Hippocampal formation (tissue), 2 donors: ENCODE measurements at regions not wholly inside any gene's neighbourhood (a gene's known extent, or its start where the extent isn't known, plus 50 kb on each side); places are given as distances from the start of the nearest gene placed in this dataset.

Experiments
- DNase-seq, 2 donors: peaks; one replicate each; lab custom pipeline; 2025; lab: John Stamatoyannopoulos, UW

GRCh38 chr2:183284606-183285005 is 160.4 kb downstream of the NUP35 start:
- no peak for DNase-seq

GRCh38 chr2:183291436-183291835 is 167.2 kb downstream of the NUP35 start:
- no peak for DNase-seq

GRCh38 chr2:183292028-183292427 is 167.8 kb downstream of the NUP35 start:
- DNase-seq, result no peak

DNA sequence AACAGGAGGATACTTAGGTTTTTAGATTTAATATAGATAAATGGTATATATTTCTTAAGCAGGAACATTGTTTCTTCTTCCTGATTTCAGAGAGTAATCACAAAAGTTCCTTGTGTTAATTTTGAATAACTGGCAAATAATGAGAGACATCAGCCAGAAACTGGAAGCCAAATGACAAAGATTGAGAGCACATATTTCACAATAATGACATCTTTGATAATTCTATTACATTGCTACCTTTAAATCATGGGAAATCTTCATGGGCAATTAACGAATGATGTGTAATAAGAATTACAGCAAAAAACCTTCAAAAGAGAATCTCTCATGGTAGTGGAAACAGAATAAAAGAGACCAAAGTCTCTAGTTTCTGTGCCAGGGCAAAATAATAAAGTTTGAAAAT is 215.1 kb downstream of the NUP35 start:
- DNase-seq, result no peak

GRCh38 chr2:183341057-183341456 is 216.8 kb downstream of the NUP35 start:
- no peak for DNase-seq

DNA sequence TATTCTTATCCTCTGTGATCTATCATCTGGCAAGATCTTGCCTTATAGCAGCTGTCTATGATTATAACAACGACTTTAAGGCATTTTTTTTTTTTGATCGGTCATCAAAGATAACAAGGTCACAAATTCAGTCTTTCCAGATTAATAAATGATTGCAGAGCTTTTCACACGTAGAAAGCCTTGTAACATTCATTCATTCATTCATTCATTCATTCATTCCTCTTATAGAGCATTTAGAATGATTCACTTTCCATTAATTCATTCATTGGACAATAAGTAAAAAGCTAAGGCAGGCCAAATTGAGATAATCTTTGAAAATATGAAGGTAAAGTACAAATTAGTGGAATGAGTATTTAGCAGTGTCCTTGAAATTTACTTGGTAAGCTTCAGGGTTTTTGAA is 223.7 kb downstream of the NUP35 start:
- no peak for DNase-seq

DNA sequence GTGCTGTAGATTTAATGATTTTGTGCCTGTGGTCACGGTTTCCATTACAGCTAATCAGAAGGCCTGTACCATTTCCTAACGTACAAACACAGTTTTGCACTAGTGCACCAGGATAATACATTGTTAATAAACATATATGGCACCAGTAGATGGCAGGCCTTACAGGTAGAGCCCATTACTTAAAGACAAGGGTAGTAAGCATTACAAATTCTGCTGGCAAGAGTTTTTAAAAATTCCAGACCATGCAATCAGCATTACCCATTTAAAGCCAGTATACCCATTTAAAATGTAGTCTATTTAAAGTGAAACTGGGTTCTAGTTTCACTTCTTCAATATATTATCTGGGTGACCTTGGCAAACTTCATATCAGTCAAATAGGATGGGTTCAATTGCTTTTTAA is 224.2 kb downstream of the NUP35 start:
- no peak for DNase-seq

GRCh38 chr2:183349091-183349490 is 224.8 kb downstream of the NUP35 start:
- peak; percentile 30 to 68 for DNase-seq

DNA sequence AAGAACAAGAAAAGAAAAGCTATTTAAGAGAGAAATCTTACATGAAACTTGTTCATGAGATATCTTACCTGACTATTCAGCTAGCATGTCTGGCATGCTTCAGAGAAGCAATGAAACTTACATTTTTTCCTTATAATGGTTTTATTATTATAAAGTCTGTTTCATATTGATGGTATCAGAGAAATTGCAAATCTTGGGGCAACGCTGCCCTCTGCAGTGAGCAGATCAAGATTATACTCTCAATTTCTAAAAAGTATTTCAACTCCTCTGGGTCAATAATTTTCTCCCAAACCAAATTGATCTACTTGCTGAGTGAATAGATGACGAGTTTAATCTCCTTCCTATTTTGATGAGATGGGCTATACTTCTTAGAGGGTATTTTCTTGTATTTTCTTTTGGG is 235.6 kb downstream of the NUP35 start:
- DNase-seq, result peak in 1 of 2 donors; percentile 1

DNA sequence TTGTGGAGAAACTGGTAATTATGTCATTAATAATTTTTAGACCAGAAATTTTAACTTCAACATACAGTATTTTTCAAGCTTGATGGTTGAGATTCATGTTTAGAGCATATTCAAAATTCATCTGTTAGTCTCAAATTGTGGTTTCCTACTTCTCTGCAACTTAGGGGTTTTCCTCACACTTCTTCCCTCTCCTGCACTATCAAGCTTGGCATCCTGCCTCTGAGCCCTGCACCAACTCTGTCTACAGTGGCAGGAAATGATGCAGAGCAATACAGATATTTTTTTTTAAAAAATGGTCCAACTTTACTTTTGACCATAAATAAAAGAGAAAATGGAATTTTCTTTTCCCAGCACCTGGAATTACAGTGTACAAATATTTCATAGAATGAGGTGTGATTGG is 247.3 kb downstream of the NUP35 start:
- DNase-seq, result no peak

- no peak for DNase-seq
These were observed 251.6 kb downstream of the NUP35 start for GRCh38 chr2:183375821-183376220.

DNA sequence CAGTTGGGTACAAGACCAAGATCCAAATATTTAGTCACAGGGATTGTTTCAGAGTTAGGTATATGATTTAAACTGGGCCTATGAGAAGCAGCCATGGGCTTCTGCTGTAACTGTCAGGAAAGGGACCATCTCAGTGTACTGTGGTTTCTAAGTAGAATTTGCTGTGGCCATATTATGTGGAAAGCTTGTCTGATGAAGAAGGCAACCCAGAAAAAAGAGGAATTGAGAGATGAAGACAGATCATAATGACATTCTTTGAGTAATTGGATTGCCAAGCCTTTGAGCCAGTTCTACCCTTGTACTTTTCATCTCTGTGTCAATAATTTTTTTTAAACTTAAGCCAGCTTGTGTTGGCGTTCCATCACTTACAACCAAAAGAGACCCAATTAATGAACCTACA is 259.6 kb downstream of the NUP35 start:
- no peak for DNase-seq

- DNase-seq, result no peak
These were observed 265.4 kb downstream of the NUP35 start for GRCh38 chr2:183389546-183390080.

DNA sequence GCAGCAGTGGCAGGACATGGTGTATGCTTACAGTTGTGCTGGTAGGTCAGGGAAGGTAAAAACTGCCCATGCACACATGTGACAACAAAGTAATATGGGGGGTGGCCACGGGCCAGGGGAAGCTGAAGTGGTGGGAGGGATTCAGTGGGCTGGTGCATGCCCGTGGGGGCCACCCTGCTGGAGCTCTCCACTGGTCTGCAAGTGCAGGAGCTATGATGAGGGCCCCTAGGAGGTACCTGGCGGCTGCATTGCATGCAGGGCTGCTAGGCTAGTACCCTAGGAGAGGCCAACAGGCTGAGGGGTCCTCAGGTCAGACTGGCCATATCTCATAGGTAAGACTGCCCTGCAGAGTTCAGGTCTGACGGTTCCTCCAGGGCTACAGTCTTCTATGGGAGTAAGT is 265.9 kb downstream of the NUP35 start:
- DNase-seq, result no peak

DNA sequence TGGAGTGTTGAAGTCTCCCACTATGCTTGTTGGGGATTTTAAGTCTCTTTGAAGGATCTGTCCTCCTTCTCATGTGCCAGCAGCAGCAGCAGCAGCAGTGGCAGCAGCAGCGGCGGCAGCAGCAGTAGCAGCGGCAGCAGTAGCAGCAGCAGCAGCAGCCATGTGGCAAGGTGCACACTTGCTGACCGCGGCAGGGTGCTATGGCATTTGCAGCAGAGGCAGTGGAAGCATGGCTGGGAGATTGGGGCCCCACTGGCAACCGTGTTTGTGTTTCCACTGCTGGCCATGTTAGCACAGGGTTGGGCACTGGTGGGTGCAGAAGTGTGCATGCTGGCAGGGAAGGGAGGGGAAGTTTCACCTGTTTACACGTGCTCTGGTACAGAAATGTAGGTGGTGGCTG is 280.1 kb downstream of the NUP35 start:
- DNase-seq, result no peak

GRCh38 chr2:183408562-183408961 is 284.3 kb downstream of the NUP35 start:
- no peak for DNase-seq

DNA sequence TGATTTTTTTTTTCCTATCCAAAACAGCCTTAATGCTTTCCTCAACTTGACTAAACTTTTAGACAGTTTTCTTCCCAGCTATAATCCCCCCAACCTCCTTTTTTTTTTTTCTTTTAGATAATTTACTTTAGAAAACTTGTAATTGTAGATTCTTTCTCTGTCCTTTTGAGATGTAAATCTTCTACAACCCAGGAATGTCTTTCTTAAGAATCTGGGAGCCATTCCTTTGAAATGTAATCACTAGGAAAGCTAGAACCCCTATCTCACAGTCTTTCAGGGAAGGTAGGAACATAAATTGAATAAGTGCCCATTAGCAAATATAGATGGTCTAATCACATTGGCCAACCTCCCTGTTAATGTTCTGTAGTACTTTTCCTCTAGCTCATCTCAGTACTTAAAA is 285.4 kb downstream of the NUP35 start:
- DNase-seq, result no peak

GRCh38 chr2:183416753-183417152 is 292.5 kb downstream of the NUP35 start:
- no peak for DNase-seq

DNA sequence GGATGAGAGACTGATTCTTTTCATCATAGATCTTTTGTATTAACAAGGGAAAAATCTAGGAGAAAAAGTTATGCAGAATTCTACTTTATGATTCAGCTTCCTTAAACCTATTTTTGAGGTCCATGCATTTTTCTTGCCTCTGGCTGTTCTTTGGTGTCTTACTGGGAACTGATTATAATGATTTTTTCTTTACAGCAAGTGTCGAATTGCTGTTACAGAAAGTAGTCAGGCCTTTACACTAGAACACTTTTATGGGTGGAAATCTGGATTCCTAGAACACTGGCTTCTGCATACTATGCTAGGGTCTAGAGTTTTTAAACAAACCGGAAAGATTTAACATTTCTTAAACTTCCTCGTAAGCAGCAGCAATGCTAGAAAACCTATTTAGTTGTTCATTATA is 302.6 kb downstream of the NUP35 start:
- DNase-seq, result no peak

DNA sequence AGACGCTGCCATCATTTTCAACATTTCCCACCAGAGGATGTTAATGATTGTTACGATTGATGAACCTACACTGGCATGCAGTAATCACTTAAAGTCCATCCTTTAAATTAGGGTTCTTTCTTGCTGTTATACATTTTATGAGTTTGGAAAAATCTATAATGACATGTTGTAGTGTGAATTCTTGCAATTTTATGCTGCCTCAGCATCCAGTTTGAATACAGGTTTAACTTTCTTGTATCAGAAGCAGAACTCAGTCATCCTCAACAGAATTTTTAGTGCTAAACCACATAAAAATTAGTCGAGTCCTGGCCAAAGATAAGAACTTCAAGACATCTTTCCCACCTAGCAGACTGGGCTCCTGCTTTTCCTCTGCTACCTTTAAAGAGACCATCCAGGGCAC is 303.3 kb downstream of the NUP35 start:
- no peak for DNase-seq

- no peak for DNase-seq
These were observed 304.6 kb downstream of the NUP35 start for GRCh38 chr2:183428881-183429280.

DNA sequence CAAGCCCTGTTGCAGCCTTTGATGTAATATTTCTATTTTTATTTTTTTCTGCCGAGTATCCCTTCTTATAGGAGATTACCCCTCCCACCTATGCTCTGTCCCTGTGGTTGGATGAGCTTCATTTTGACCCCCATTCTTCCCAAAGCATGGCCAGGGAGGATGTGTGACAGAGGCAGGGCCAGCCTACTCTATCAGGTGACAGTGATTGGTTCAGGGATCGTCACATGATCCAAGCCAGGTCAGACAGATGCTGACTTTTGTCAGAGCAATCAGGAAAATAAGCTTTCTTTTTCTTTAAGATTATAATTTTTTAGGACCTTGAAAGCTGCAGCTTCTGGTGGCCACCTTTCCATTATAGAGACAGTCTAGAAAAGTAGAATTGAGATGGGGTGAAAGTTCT is 314.3 kb downstream of the NUP35 start:
- no peak for DNase-seq

DNA sequence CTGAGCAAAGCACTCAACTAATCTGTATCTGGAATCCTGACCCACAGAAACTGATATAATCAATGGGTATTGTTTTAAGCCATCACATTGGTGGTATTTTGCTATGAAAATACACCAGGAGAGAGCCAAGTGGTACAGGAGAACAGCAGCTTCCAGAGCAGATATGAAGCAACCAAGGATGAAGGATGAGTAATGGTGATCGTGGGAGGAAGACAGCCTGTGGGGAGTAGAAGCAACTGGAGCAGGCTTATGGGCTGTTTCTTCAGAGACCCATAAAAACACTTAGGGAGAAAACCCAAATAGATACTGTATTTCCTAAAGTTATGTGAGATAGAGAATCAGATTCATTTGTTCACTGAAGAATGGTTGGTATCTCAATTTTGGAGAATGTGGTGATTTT is 330.8 kb downstream of the NUP35 start:
- no peak for DNase-seq

DNA sequence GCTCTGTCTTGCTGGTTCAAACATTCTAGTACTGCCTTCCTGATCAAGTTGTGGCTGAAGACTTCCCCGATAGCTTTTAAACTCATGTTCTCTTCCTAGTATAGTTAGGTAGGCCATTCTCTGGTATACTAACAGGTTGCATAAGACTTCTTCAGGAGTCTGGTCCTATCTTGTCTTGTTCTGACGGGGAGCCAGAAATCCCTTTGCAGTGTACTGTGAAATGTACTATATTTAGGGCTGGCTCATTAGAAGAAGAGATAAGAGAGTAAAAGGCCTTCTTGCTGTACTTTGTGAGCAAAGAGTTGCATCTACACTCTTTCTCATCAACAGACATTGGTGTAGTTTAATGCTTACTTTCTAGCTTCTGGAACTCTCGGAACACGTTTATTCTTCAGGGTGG is 331.9 kb downstream of the NUP35 start:
- no peak for DNase-seq

DNA sequence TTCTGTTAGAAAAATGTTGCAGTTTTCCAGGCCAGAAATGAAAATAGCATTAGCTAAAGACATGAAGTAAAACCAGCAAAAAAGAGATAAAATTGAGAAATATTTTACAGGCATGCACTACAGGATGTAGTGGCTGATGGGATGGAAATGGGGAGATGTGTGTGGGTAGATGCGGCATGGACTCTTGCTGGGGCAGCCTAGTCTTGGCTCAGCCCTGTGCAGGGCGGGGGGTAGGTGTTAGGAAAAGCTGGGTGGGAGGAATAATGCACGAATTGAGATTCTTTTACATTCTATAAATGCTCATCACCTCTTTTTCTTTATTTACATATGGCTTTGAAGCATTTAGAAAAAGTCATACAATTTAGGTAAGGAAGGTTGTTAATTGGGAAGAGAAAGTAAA is 334.2 kb downstream of the NUP35 start:
- no peak for DNase-seq
